ENCODE measurements at regions not wholly inside any gene's neighbourhood (a gene's known extent, or its start where the extent isn't known, plus 50 kb on each side); places are given as distances from the start of the nearest gene placed in this dataset.

DNA sequence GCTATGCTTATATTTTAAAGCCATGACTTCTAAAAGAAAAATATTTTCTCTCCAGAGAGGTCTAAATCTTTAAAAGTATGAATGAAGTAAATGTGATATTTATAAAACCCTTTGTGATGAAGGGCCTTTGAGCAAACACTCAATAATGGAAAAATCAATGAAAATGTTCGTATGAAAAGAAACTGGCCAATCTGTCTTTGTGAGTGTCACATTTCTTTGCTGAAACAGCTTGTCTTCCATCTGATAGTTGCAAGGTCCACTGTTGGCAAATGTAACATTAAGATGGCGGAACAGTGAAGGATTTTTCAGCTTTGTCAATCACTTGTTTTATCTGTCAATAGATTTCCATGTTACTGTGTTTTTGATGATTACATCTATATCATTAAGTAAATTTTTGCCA, 162.9 kb upstream of the GATA6 start:
- no peaks in the 10 kb centered on the region for H3K27me3 Mint-ChIP-seq (ENCODE audit: low read depth, unreplicated experiment)
- Histone ChIP-seq H3K36me3 (ENCODE audit: insufficient read depth, low read length) (no peaks in the 10 kb centered on the region), H3K79me2 (ENCODE audit: insufficient read depth, low read length) (no peaks in the 10 kb centered on the region), H2AFZ (ENCODE audit: low read depth, low read length) (no peak overlapping the region), H3K4me3 (ENCODE audit: insufficient read depth, low read depth, low read length) (no peak overlapping the region), H3K4me2 (ENCODE audit: low read length) (no peak overlapping the region), H3K9ac (ENCODE audit: low read length) (no peak overlapping the region), H3K27me3 (ENCODE audit: insufficient read depth, low read length) (no peaks in the 10 kb centered on the region), H4K20me1 (ENCODE audit: insufficient read depth, low read length) (no peaks in the 10 kb centered on the region), H3K27ac (ENCODE audit: low read depth, low read length) (no peak overlapping the region), H3K9me3 (ENCODE audit: insufficient read depth, low read depth, low read length) (no peaks in the 10 kb centered on the region), H3K4me1 (ENCODE audit: insufficient read depth, low read length) (peaks cover 2% of the 10 kb centered on the region)
- DNase-seq (ENCODE audit: low read depth) = no peak
- H3K4me1 Mint-ChIP-seq (ENCODE audit: low read depth, unreplicated experiment) = no peaks in the 10 kb centered on the region
- TF ChIP-seq EZH2 (IDR thresholded peaks at IDR 0.05; ENCODE audit: insufficient read depth, low read length) = no peak
- TF ChIP-seq, protein P1, sequence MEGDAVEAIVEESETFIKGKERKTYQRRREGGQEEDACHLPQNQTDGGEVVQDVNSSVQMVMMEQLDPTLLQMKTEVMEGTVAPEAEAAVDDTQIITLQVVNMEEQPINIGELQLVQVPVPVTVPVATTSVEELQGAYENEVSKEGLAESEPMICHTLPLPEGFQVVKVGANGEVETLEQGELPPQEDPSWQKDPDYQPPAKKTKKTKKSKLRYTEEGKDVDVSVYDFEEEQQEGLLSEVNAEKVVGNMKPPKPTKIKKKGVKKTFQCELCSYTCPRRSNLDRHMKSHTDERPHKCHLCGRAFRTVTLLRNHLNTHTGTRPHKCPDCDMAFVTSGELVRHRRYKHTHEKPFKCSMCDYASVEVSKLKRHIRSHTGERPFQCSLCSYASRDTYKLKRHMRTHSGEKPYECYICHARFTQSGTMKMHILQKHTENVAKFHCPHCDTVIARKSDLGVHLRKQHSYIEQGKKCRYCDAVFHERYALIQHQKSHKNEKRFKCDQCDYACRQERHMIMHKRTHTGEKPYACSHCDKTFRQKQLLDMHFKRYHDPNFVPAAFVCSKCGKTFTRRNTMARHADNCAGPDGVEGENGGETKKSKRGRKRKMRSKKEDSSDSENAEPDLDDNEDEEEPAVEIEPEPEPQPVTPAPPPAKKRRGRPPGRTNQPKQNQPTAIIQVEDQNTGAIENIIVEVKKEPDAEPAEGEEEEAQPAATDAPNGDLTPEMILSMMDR (IDR thresholded peaks at IDR 0.05; ENCODE audit: insufficient read depth, low read depth, low read length) = no peak
- no peak for FAIRE-seq
- H3K27ac Mint-ChIP-seq (ENCODE audit: unreplicated experiment) = no peak overlapping the region
- no peaks in the 10 kb centered on the region for H3K36me3 Mint-ChIP-seq (ENCODE audit: low read depth, unreplicated experiment)
- H3K9me3 Mint-ChIP-seq (ENCODE audit: unreplicated experiment) = no peaks in the 10 kb centered on the region
- no peak overlapping the region for H3K4me3 Mint-ChIP-seq (ENCODE audit: unreplicated experiment)

DNA sequence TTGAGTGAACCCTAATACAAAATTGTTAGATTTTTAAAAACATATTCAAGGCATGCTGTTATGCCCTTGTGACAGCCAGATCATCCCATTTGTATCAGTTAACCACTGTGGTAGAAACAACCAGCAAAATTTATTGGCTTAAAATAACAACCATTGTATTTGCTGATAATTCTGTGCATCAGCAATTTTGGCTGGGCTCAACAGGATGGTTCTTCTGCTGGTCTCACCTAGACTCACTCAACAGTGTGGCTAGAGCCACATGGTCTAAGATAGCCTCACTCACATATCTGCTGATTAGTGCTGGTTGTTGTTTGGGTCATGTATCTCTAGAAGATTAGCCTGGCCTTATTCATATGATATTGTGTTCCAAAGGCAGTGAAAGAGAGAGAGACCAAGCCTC, 160.1 kb upstream of the GATA6 start:
- no peak for FAIRE-seq
- no peak for TF ChIP-seq EZH2 (IDR thresholded peaks at IDR 0.05; ENCODE audit: insufficient read depth, low read length)
- TF ChIP-seq, protein P1 (IDR thresholded peaks at IDR 0.05; ENCODE audit: insufficient read depth, low read depth, low read length) = no peak

DNA sequence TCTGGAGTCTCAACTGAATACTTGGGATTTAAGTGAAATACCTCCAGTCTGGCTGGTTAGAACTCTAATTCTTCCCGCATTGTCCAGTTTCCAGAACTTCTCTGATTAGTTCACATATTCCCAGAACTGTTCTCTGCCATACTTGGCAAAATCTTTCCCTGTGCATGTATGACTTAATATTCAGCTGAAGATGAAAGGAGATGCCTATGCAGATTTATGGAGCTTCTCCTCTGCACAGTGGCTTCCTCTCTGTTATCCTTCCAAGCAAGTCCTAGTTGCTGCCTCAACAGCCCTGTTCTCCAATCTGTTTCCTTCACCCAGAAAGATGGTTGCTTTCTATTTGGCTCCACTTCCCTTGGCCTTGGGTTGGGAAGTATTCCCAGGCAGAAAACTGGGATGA, 155.4 kb upstream of the GATA6 start:
- no peaks in the 10 kb centered on the region for H3K36me3 ChIP-seq (ENCODE audit: insufficient read depth, low read length)
- FAIRE-seq = no peak

More for the DNA sequence above, 160.1 kb upstream of the GATA6 start:
- Mint-ChIP-seq H3K4me1 (ENCODE audit: low read depth, unreplicated experiment) (no peaks in the 10 kb centered on the region), H3K4me3 (ENCODE audit: unreplicated experiment) (no peak overlapping the region), H3K27ac (ENCODE audit: unreplicated experiment) (no peak overlapping the region), H3K27me3 (ENCODE audit: low read depth, unreplicated experiment) (no peaks in the 10 kb centered on the region), H3K9me3 (ENCODE audit: unreplicated experiment) (peaks cover 3% of the 10 kb centered on the region), H3K36me3 (ENCODE audit: low read depth, unreplicated experiment) (no peaks in the 10 kb centered on the region)
- no peak for DNase-seq (ENCODE audit: low read depth)
- Histone ChIP-seq H3K27ac (ENCODE audit: low read depth, low read length) (no peak overlapping the region), H3K4me2 (ENCODE audit: low read length) (no peak overlapping the region), H3K79me2 (ENCODE audit: insufficient read depth, low read length) (no peaks in the 10 kb centered on the region), H3K36me3 (ENCODE audit: insufficient read depth, low read length) (no peaks in the 10 kb centered on the region), H3K9ac (ENCODE audit: low read length) (no peak overlapping the region), H4K20me1 (ENCODE audit: insufficient read depth, low read length) (no peaks in the 10 kb centered on the region), H3K27me3 (ENCODE audit: insufficient read depth, low read length) (no peaks in the 10 kb centered on the region), H3K4me1 (ENCODE audit: insufficient read depth, low read length) (peaks cover 2% of the 10 kb centered on the region), H3K9me3 (ENCODE audit: insufficient read depth, low read depth, low read length) (no peaks in the 10 kb centered on the region), H3K4me3 (ENCODE audit: insufficient read depth, low read depth, low read length) (no peak overlapping the region), H2AFZ (ENCODE audit: low read depth, low read length) (no peak overlapping the region)

More for the DNA sequence above, 155.4 kb upstream of the GATA6 start:
- Histone ChIP-seq H3K4me3 (ENCODE audit: insufficient read depth, low read depth, low read length) (no peak overlapping the region), H3K9ac (ENCODE audit: low read length) (no peak overlapping the region), H3K27me3 (ENCODE audit: insufficient read depth, low read length) (no peaks in the 10 kb centered on the region), H3K79me2 (ENCODE audit: insufficient read depth, low read length) (no peaks in the 10 kb centered on the region), H3K4me2 (ENCODE audit: low read length) (no peak overlapping the region), H3K4me1 (ENCODE audit: insufficient read depth, low read length) (no peaks in the 10 kb centered on the region), H3K27ac (ENCODE audit: low read depth, low read length) (no peak overlapping the region), H3K9me3 (ENCODE audit: insufficient read depth, low read depth, low read length) (no peaks in the 10 kb centered on the region), H4K20me1 (ENCODE audit: insufficient read depth, low read length) (no peaks in the 10 kb centered on the region), H2AFZ (ENCODE audit: low read depth, low read length) (no peak overlapping the region)
- H3K27me3 Mint-ChIP-seq (ENCODE audit: low read depth, unreplicated experiment) = no peaks in the 10 kb centered on the region
- peaks cover 3% of the 10 kb centered on the region for H3K9me3 Mint-ChIP-seq (ENCODE audit: unreplicated experiment)
- H3K4me1 Mint-ChIP-seq (ENCODE audit: low read depth, unreplicated experiment) = peaks cover 4% of the 10 kb centered on the region
- no peak overlapping the region for H3K4me3 Mint-ChIP-seq (ENCODE audit: unreplicated experiment)
- H3K27ac Mint-ChIP-seq (ENCODE audit: unreplicated experiment) = no peak overlapping the region
- TF ChIP-seq, protein P1 (IDR thresholded peaks at IDR 0.05; ENCODE audit: insufficient read depth, low read depth, low read length) = no peak
- DNase-seq (ENCODE audit: low read depth) = no peak
- no peaks in the 10 kb centered on the region for H3K36me3 Mint-ChIP-seq (ENCODE audit: low read depth, unreplicated experiment)

Data from astrocyte (in vitro differentiated cells and primary cell).